ENCODE measurements at regions not wholly inside any gene's neighbourhood (a gene's known extent, or its start where the extent isn't known, plus 50 kb on each side); places are given as distances from the start of the nearest gene placed in this dataset.

GRCh38 chr1:238341395-238341794 lies 450.7 kb upstream of the ZP4 start:
- Histone ChIP-seq H3K9ac (ENCODE audit: insufficient read depth, low read depth, low read length) (no peak overlapping the region), H3K79me2 (ENCODE audit: insufficient read depth, low read length) (no peaks in the 10 kb centered on the region), H3K27ac (ENCODE audit: extremely low read length, insufficient read depth, low read length) (no peak overlapping the region), H3K36me3 (replicated peaks in 1 of 2; ENCODE audit: control insufficient read depth in 1 of 2, insufficient read depth in 2 of 2, low read length in 2 of 2) (no peaks in the 10 kb centered on the region), H4K20me1 (ENCODE audit: insufficient read depth, low read length) (no peaks in the 10 kb centered on the region), H2AFZ (ENCODE audit: low read length) (no peak overlapping the region), H3K27me3 (ENCODE audit: control insufficient read depth in 1 of 2, insufficient read depth in 2 of 2, low read length in 2 of 2) (no peaks in the 10 kb centered on the region), H3K4me3 (replicated peaks in 1 of 3; ENCODE audit: insufficient read depth in 1 of 3, low read depth in 2 of 3, low read length in 3 of 3) (no peak overlapping the region), H3K4me2 (ENCODE audit: low read depth, low read length) (no peak overlapping the region), H3K9me3 (ENCODE audit: low read length) (peaks cover 84% of the 10 kb centered on the region), H3K4me1 (ENCODE audit: insufficient read depth, low read length) (no peaks in the 10 kb centered on the region)
- ChIA-PET POLR2A (no interaction called here), CTCF (ENCODE audit: low intra/inter-chr PET ratio, low total read pairs) (no interaction called here)
- 4% methylated on average over 2 of the region's 2 CpGs for whole genome bisulfite sequencing (ENCODE audit: low lambda C conversion rate)
- in situ Hi-C loops (cut with HindIII; ENCODE audit: extremely low pct_ligation_motif_present, low pct_unique_long_range_greater_than_20kb) (no loop called here), intact Hi-C loops (cut with micrococcal nuclease; ENCODE audit: unreplicated experiment) (no loop called here)
- TF ChIP-seq JDP2 (CRISPR knock-in tag; IDR thresholded peaks at IDR 0.05; ENCODE audit: borderline replicate concordance) (no peak), ZNF841 (CRISPR knock-in tag; IDR thresholded peaks at IDR 0.05; ENCODE audit: borderline replicate concordance) (no peak), ZFP36L1 (CRISPR knock-in tag; IDR thresholded peaks at IDR 0.05) (no peak), MLX (CRISPR knock-in tag; IDR thresholded peaks at IDR 0.05) (no peak), HOXA3 (CRISPR knock-in tag; IDR thresholded peaks at IDR 0.05) (no peak), CC2D1A (CRISPR knock-in tag; IDR thresholded peaks at IDR 0.05) (no peak), ZSCAN5A (CRISPR knock-in tag; IDR thresholded peaks at IDR 0.05; ENCODE audit: borderline replicate concordance) (no peak), PTBP1 (IDR thresholded peaks at IDR 0.05; ENCODE audit: low read depth, low read length, poor library complexity, severe bottlenecking) (no peak)
- no TSS peak for BruUV-seq (replicated peaks)
- no peak for DNase-seq (ENCODE audit: low spot score)
- no peak for FAIRE-seq
- no peak for ATAC-seq

DNA sequence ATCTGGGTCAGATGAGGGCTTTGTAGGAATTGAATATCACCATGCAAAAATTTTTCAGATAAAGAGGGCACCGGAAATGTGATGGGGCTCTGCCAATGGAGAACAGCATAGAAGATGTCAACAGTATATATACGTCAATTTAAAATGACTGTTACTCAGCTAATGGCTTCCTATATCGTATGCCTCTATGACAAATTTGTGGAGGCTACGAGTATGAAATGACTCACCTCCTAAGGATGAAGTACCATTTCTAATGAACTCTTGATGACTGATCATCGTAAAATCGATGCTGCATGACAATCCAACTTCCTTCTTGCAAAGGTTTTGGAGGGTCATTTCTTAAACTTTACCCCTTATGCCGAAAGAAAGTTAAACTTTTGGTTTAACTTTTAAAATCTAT lies 450.3 kb upstream of the ZP4 start:
- H3K9me3 ChIP-seq (ENCODE audit: low read length) = peaks cover 82% of the 10 kb centered on the region
- H3K9ac ChIP-seq (ENCODE audit: insufficient read depth, low read depth, low read length) = no peak overlapping the region
- no peaks in the 10 kb centered on the region for H3K36me3 ChIP-seq (replicated peaks in 1 of 2; ENCODE audit: control insufficient read depth in 1 of 2, insufficient read depth in 2 of 2, low read length in 2 of 2)
- no peaks in the 10 kb centered on the region for H3K27me3 ChIP-seq (ENCODE audit: control insufficient read depth in 1 of 2, insufficient read depth in 2 of 2, low read length in 2 of 2)
- no peak overlapping the region for H3K4me2 ChIP-seq (ENCODE audit: low read depth, low read length)
- H3K4me1 ChIP-seq (ENCODE audit: insufficient read depth, low read length) = no peaks in the 10 kb centered on the region
- FAIRE-seq (no peak), DNase-seq (ENCODE audit: low spot score) (no peak), ATAC-seq (no peak)
- intact Hi-C loops (cut with micrococcal nuclease; ENCODE audit: unreplicated experiment) (no loop called here), in situ Hi-C loops (cut with HindIII; ENCODE audit: extremely low pct_ligation_motif_present, low pct_unique_long_range_greater_than_20kb) (no loop called here)
- no TSS peak for BruUV-seq (replicated peaks)
- H2AFZ ChIP-seq (ENCODE audit: low read length) = no peak overlapping the region
- H3K4me3 ChIP-seq (replicated peaks in 1 of 3; ENCODE audit: insufficient read depth in 1 of 3, low read depth in 2 of 3, low read length in 3 of 3) = no peak overlapping the region
- ChIA-PET POLR2A (no interaction called here), CTCF (ENCODE audit: low intra/inter-chr PET ratio, low total read pairs) (no interaction called here)
- no peaks in the 10 kb centered on the region for H4K20me1 ChIP-seq (ENCODE audit: insufficient read depth, low read length)
- H3K79me2 ChIP-seq (ENCODE audit: insufficient read depth, low read length) = no peaks in the 10 kb centered on the region
- H3K27ac ChIP-seq (ENCODE audit: extremely low read length, insufficient read depth, low read length) = no peak overlapping the region
- 24% methylated on average over 7 of the region's 7 CpGs for WGBS (ENCODE audit: low lambda C conversion rate)
- TF ChIP-seq NFE2L2 (IDR thresholded peaks at IDR 0.05; ENCODE audit: low read length) = no peak
- TF ChIP-seq, protein P1, sequence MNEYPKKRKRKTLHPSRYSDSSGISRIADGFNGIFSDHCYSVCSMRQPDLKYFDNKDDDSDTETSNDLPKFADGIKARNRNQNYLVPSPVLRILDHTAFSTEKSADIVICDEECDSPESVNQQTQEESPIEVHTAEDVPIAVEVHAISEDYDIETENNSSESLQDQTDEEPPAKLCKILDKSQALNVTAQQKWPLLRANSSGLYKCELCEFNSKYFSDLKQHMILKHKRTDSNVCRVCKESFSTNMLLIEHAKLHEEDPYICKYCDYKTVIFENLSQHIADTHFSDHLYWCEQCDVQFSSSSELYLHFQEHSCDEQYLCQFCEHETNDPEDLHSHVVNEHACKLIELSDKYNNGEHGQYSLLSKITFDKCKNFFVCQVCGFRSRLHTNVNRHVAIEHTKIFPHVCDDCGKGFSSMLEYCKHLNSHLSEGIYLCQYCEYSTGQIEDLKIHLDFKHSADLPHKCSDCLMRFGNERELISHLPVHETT (CRISPR knock-in tag; conservative IDR thresholded peaks at IDR 0.05) = no peak
- no peak for TF ChIP-seq MXI1 (IDR thresholded peaks at IDR 0.05; ENCODE audit: borderline replicate concordance, low read depth, low read length)
- TF ChIP-seq ATAD3A (CRISPR knock-in tag; IDR thresholded peaks at IDR 0.05) = no peak
- no peak for TF ChIP-seq ZNF207 (IDR thresholded peaks at IDR 0.05; ENCODE audit: borderline replicate concordance)
- TF ChIP-seq ZNF607 (CRISPR knock-in tag; IDR thresholded peaks at IDR 0.05; ENCODE audit: borderline replicate concordance) = no peak
- TF ChIP-seq SNAPC5 (CRISPR knock-in tag; IDR thresholded peaks at IDR 0.05; ENCODE audit: borderline replicate concordance) = no peak
- no peak for TF ChIP-seq MIXL1 (CRISPR knock-in tag; IDR thresholded peaks at IDR 0.05)
- no peak for TF ChIP-seq TBP (CRISPR knock-in tag; IDR thresholded peaks at IDR 0.05)
- TF ChIP-seq RARG (CRISPR knock-in tag; IDR thresholded peaks at IDR 0.05; ENCODE audit: low read depth) = no peak
- no peak for TF ChIP-seq RAD51 (IDR thresholded peaks at IDR 0.05; ENCODE audit: borderline replicate concordance)
